Mucosa of descending colon (tissue), 3 donors: ENCODE measurements at regions not wholly inside any gene's neighbourhood (a gene's known extent, or its start where the extent isn't known, plus 50 kb on each side); places are given as distances from the start of the nearest gene placed in this dataset.

Source experiments
- ATAC-seq: fragments of 200-7000 bp; cut with Tn5 transposase; one replicate; pipeline ENCODE4 v1.9.1; 2020; ENCODE audit warnings: mild to moderate bottlenecking, moderate library complexity
- DNase-seq, 3 donors: peaks; one replicate each; pipeline ENCODE4 v3.0.0-alpha.2; 2020
- H3K36me3 ChIP-seq: fragments of 200-600 bp; one replicate; pipeline ENCODE4 v1.8.0; 2021; ENCODE audit warnings: low read depth, mild to moderate bottlenecking
- H3K4me1 ChIP-seq: fragments of 200-600 bp; one replicate; pipeline ENCODE4 v1.8.0; 2021; ENCODE audit warnings: low read depth, mild to moderate bottlenecking
- H3K4me3 ChIP-seq: fragments of 200-600 bp; one replicate; pipeline ENCODE4 v1.8.0; 2021; ENCODE audit warnings: mild to moderate bottlenecking
- H3K9me3 ChIP-seq: fragments of 200-600 bp; one replicate; pipeline ENCODE4 v1.8.0; 2021; ENCODE audit warnings: mild to moderate bottlenecking
- intact Hi-C, 2 donors: fragments of 100-400 bp; cut with DNase I in 1 of 2; cut with micrococcal nuclease in 1 of 2; formaldehyde crosslinking; loops; one replicate each; pipeline versions ENCODE4 v1.11.0 to v1.11.1; 2022; cut with DNase I, micrococcal nuclease
- TF ChIP-seq, protein P1 (sequence below): fragments of 200-600 bp; IDR thresholded peaks from one replicate; pipeline ENCODE4 v1.8.0; 2022; ENCODE audit warnings: antibody characterized with exemption, mild to moderate bottlenecking
- donor health status: DM: no; HTN: no; CAD: no; lungs with moderate emphysema.
- donor health status: DM: no; HTN: no; CAD: no.
- donor health status: DM: no; HTN: yes; CAD: no.

DNA sequence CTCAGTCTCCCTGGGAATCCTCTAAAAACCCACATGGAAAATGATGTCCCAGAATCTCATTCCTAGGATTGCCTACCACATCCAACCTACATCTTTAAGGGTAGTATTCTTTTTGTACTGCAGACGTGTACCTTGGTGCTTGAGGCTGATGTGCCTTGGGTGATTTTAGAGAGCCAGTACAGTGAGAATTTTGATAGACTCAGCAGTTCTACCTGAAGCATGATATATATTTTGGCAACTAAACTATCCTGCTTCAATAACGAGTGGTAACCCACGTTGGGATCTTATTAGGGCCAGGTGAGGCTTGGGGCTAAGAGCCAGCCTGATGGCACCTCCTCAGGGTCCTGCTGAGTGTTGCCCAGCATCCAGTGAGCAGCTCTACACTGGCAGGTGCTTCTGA is 140.4 kb downstream of the ZNF518B start:
- H3K4me3 ChIP-seq = no peak overlapping the region
- no peak for ATAC-seq
- DNase-seq = no peak
- H3K4me1 ChIP-seq = no peaks in the 10 kb centered on the region
- TF ChIP-seq, protein P1, sequence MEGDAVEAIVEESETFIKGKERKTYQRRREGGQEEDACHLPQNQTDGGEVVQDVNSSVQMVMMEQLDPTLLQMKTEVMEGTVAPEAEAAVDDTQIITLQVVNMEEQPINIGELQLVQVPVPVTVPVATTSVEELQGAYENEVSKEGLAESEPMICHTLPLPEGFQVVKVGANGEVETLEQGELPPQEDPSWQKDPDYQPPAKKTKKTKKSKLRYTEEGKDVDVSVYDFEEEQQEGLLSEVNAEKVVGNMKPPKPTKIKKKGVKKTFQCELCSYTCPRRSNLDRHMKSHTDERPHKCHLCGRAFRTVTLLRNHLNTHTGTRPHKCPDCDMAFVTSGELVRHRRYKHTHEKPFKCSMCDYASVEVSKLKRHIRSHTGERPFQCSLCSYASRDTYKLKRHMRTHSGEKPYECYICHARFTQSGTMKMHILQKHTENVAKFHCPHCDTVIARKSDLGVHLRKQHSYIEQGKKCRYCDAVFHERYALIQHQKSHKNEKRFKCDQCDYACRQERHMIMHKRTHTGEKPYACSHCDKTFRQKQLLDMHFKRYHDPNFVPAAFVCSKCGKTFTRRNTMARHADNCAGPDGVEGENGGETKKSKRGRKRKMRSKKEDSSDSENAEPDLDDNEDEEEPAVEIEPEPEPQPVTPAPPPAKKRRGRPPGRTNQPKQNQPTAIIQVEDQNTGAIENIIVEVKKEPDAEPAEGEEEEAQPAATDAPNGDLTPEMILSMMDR = no peak
- no peaks in the 10 kb centered on the region for H3K36me3 ChIP-seq
- no peaks in the 10 kb centered on the region for H3K9me3 ChIP-seq
- intact Hi-C loops = no loop called here

DNA sequence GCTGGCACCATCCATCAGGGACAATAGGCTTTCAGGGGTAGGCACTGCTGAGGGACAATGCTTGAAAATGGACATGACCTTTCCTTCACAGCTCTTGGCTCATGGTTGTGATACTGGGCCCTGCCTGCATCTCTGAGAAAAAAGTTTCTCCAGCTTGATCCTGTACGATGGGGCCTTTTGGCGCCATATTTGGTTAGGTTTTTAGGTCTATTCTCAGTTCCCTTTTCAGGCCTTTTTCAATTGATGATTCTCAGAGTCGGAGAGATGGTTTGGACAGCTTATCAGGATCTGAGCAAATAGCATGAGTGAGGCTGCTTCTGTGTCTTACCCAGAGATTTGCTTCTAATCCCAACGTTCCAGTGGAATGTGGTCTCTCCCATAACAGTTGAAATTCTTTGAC is 141.6 kb downstream of the ZNF518B start:
- H3K9me3 ChIP-seq = no peaks in the 10 kb centered on the region
- ATAC-seq (no peak), DNase-seq (no peak)
- intact Hi-C loops = no loop called here
- no peaks in the 10 kb centered on the region for H3K36me3 ChIP-seq
- H3K4me1 ChIP-seq = no peaks in the 10 kb centered on the region
- no peak overlapping the region for H3K4me3 ChIP-seq
- TF ChIP-seq, protein P1 = no peak

DNA sequence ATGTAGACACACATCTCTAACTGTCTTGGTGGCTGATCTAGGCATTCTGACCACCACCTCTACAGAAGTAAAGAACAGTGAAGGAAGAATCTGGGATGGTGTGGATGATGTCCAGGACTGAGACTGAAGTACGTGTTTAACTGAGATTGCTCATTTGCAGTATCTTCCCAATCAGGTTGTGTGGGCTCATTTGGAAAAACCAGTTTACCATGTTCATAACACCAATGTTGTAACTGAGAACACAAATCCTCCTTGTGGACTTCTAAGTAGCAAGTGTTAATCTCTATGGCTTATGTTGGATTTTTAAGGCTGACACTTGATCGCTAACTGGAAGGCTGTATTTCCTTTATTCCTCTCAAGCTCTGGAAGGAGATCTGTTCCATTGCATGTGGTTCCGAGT is 144.7 kb downstream of the ZNF518B start:
- no peaks in the 10 kb centered on the region for H3K4me1 ChIP-seq
- ATAC-seq (no peak), DNase-seq (no peak)
- TF ChIP-seq, protein P1 = no peak
- no peaks in the 10 kb centered on the region for H3K9me3 ChIP-seq
- H3K4me3 ChIP-seq = no peak overlapping the region
- H3K36me3 ChIP-seq = no peaks in the 10 kb centered on the region
- intact Hi-C loops = no loop called here

DNA sequence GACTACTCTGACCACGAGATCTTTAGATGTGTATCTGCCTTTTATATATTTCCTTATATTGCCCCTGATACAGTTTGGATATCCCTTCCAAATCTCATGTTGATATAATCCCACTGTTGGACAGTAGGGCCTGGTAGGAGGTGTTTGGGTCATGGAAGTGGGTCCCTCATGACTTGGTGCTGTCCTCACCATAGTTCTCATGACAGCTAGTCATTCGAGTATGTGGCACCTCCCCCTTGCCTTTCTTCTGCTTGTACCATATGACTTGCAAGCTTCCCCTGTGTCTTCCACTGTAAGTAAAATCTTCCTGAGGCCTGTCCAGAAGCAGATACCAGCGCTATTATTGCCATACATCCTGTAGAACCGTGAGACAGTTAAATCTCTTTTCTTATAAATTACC is 145.3 kb downstream of the ZNF518B start:
- Histone ChIP-seq H3K4me1 (no peaks in the 10 kb centered on the region), H3K4me3 (no peak overlapping the region), H3K36me3 (no peaks in the 10 kb centered on the region), H3K9me3 (no peaks in the 10 kb centered on the region)
- ATAC-seq = no peak
- no peak for DNase-seq
- TF ChIP-seq, protein P1 = no peak
- intact Hi-C loops = no loop called here

DNA sequence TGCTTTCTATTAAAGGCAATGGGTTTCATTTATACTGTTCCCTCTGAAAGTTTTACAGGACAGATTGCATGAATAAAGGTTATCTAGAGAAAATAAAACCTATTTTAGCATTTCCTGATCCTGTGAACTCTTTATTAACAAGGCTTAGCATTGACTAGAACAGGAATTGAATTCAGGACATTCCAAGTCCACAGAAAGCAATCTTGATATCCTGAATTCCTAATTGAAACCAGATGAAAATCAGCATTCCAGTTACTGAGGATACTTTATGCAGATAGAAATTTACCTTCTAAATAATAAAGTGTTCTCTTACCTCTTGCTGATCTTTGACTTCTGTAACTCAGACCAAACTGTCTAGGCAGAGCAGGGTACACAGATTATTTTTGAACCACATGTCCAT is 151.4 kb downstream of the ZNF518B start:
- no peak for DNase-seq
- TF ChIP-seq, protein P1 = no peak
- H3K9me3 ChIP-seq = no peaks in the 10 kb centered on the region
- no peaks in the 10 kb centered on the region for H3K36me3 ChIP-seq
- H3K4me3 ChIP-seq = no peak overlapping the region
- intact Hi-C loops = no loop called here
- no peaks in the 10 kb centered on the region for H3K4me1 ChIP-seq
- ATAC-seq = no peak

DNA sequence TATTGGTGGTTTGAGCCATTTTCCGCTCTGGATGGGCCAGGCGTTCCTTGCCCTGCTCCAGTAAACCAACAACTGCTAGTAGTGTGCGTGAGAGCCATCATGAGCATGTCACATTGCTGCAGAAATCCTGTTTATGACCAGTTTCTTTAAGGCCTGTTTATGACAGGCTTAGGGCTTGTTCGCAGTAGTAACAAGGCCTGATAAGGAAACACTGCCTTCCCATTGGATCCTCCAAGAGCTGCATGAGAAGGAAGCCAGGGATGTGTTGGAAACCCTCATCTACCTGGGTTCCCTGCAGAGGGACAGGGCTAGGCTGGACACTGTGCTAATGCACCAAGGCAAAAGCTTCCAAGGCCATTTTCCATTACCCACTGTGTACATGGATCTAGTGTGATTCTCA is 153.9 kb downstream of the ZNF518B start:
- TF ChIP-seq, protein P1 = no peak
- DNase-seq (peak in 1 of 3 donors; percentile 21), ATAC-seq (peak; percentile 57)
- Histone ChIP-seq H3K4me1 (no peaks in the 10 kb centered on the region), H3K9me3 (no peaks in the 10 kb centered on the region), H3K4me3 (no peak overlapping the region), H3K36me3 (no peaks in the 10 kb centered on the region)
- intact Hi-C loops = no loop called here
